Astrocyte (in vitro differentiated cells and primary cell): ENCODE measurements at regions not wholly inside any gene's neighbourhood (a gene's known extent, or its start where the extent isn't known, plus 50 kb on each side); places are given as distances from the start of the nearest gene placed in this dataset.

ENCODE experiments used
- DNase-seq: peaks from one replicate; pipeline ENCODE4 v3.0.0-alpha.2; 2010; ENCODE audit warnings: low read depth
- FAIRE-seq: peaks from 2 replicates; lab custom pipeline; 2011; peaks lifted over from hg19 to GRCh38; lab: Jason Lieb, UNC
- H2AFZ ChIP-seq: 2 replicates; pipeline ENCODE4 v1.6.0; 2012; ENCODE audit warnings: low read depth, low read length, inconsistent platforms
- H3K27ac ChIP-seq: 2 replicates; pipeline ENCODE4 v1.5.1; 2011; ENCODE audit warnings: low read depth, low read length, inconsistent platforms
- H3K27me3 ChIP-seq: 2 replicates; pipeline ENCODE4 v1.6.0; 2011; ENCODE audit warnings: low read length, inconsistent platforms; ENCODE audit not compliant: insufficient read depth
- H3K36me3 ChIP-seq: 2 replicates; pipeline ENCODE4 v1.5.1; 2011; ENCODE audit warnings: low read length, inconsistent platforms; ENCODE audit not compliant: insufficient read depth
- H3K4me1 ChIP-seq: 2 replicates; pipeline ENCODE4 v1.5.1; 2011; ENCODE audit warnings: low read length, inconsistent platforms; ENCODE audit not compliant: insufficient read depth
- H3K4me2 ChIP-seq: 2 replicates; pipeline ENCODE4 v1.6.0; 2012; ENCODE audit warnings: low read length, inconsistent platforms
- H3K4me3 ChIP-seq: 2 replicates; pipeline ENCODE4 v1.5.1; 2011; ENCODE audit warnings: low read depth, mild to moderate bottlenecking, low read length, inconsistent platforms; ENCODE audit not compliant: insufficient read depth
- H3K79me2 ChIP-seq: 2 replicates; pipeline ENCODE4 v1.6.0; 2012; ENCODE audit warnings: mild to moderate bottlenecking, low read length, inconsistent platforms; ENCODE audit not compliant: insufficient read depth
- H3K9ac ChIP-seq: 2 replicates; pipeline ENCODE4 v1.6.0; 2012; ENCODE audit warnings: mild to moderate bottlenecking, low read length, inconsistent platforms
- H3K9me3 ChIP-seq: 2 replicates; pipeline ENCODE4 v1.5.1; 2012; ENCODE audit warnings: low read depth, mild to moderate bottlenecking, low read length, inconsistent platforms; ENCODE audit not compliant: insufficient read depth
- H4K20me1 ChIP-seq: 2 replicates; pipeline ENCODE4 v1.6.0; 2012; ENCODE audit warnings: low read length, inconsistent platforms; ENCODE audit not compliant: insufficient read depth
- H3K27ac Mint-ChIP-seq: one replicate; pipeline ENCODE4 v1.8.0; 2021; ENCODE audit warnings: mild to moderate bottlenecking, mixed read lengths; ENCODE audit not compliant: unreplicated experiment
- H3K27me3 Mint-ChIP-seq: one replicate; pipeline ENCODE4 v1.8.0; 2021; ENCODE audit warnings: low read depth, mixed read lengths; ENCODE audit not compliant: unreplicated experiment
- H3K36me3 Mint-ChIP-seq: one replicate; pipeline ENCODE4 v1.8.0; 2021; ENCODE audit warnings: low read depth, mixed read lengths; ENCODE audit not compliant: unreplicated experiment
- H3K4me1 Mint-ChIP-seq: one replicate; pipeline ENCODE4 v1.8.0; 2021; ENCODE audit warnings: low read depth, mixed read lengths; ENCODE audit not compliant: unreplicated experiment
- H3K4me3 Mint-ChIP-seq: one replicate; pipeline ENCODE4 v1.8.0; 2021; ENCODE audit warnings: mild to moderate bottlenecking, moderate library complexity, mixed read lengths; ENCODE audit not compliant: unreplicated experiment
- H3K9me3 Mint-ChIP-seq: one replicate; pipeline ENCODE4 v1.8.0; 2021; ENCODE audit warnings: mild to moderate bottlenecking, mixed read lengths; ENCODE audit not compliant: unreplicated experiment
- CTCF ChIP-seq: IDR thresholded peaks from 2 replicates; pipeline ENCODE4 v1.5.1; 2011; ENCODE audit warnings: low read depth, mild to moderate bottlenecking, inconsistent platforms, low read length, moderate library complexity; ENCODE audit not compliant: insufficient read depth
- EZH2 ChIP-seq: IDR thresholded peaks from 2 replicates; pipeline ENCODE4 v1.6.1; 2012; ENCODE audit warnings: mild to moderate bottlenecking, low read length, inconsistent platforms; ENCODE audit not compliant: insufficient read depth

GRCh38 chr1:121448851-121449250 is 264.1 kb downstream of the SRGAP2C start:
- Histone ChIP-seq H3K4me1 (no peaks in the 10 kb centered on the region), H3K36me3 (no peaks in the 10 kb centered on the region), H4K20me1 (no peaks in the 10 kb centered on the region), H3K4me2 (no peak overlapping the region), H3K27me3 (no peaks in the 10 kb centered on the region), H3K9ac (no peak overlapping the region), H3K27ac (no peak overlapping the region), H2AFZ (no peak overlapping the region), H3K79me2 (no peaks in the 10 kb centered on the region), H3K4me3 (no peak overlapping the region), H3K9me3 (no peaks in the 10 kb centered on the region)
- H3K27ac Mint-ChIP-seq, result no peak overlapping the region
- no peaks in the 10 kb centered on the region for H3K4me1 Mint-ChIP-seq
- H3K36me3 Mint-ChIP-seq, result no peaks in the 10 kb centered on the region
- H3K27me3 Mint-ChIP-seq, result peaks cover 4% of the 10 kb centered on the region
- FAIRE-seq (no peak), DNase-seq (no peak)
- peaks cover 2% of the 10 kb centered on the region for H3K9me3 Mint-ChIP-seq
- H3K4me3 Mint-ChIP-seq, result no peak overlapping the region
- TF ChIP-seq CTCF (no peak), EZH2 (no peak)

GRCh38 chr1:121452484-121452883 is 267.7 kb downstream of the SRGAP2C start:
- TF ChIP-seq EZH2, result no peak
- TF ChIP-seq CTCF, result no peak

GRCh38 chr1:121458291-121459048 is 273.7 kb downstream of the SRGAP2C start:
- Histone ChIP-seq H2AFZ (no peak overlapping the region), H3K4me1 (no peaks in the 10 kb centered on the region), H3K79me2 (no peaks in the 10 kb centered on the region), H3K27ac (no peak overlapping the region), H3K4me2 (no peak overlapping the region), H4K20me1 (no peaks in the 10 kb centered on the region), H3K9ac (no peak overlapping the region), H3K4me3 (no peak overlapping the region), H3K9me3 (no peaks in the 10 kb centered on the region), H3K36me3 (no peaks in the 10 kb centered on the region), H3K27me3 (no peaks in the 10 kb centered on the region)
- DNase-seq (no peak), FAIRE-seq (no peak)
- Mint-ChIP-seq H3K9me3 (peaks cover 2% of the 10 kb centered on the region), H3K36me3 (no peaks in the 10 kb centered on the region), H3K4me3 (no peak overlapping the region), H3K27ac (no peak overlapping the region), H3K27me3 (peaks cover 2% of the 10 kb centered on the region), H3K4me1 (peaks cover 2% of the 10 kb centered on the region)
- TF ChIP-seq CTCF (no peak), EZH2 (no peak)

More at GRCh38 chr1:121452484-121452883, 267.7 kb downstream of the SRGAP2C start:
- H4K20me1 ChIP-seq, result no peaks in the 10 kb centered on the region
- H3K27me3 ChIP-seq, result no peaks in the 10 kb centered on the region
- no peak overlapping the region for H3K27ac ChIP-seq
- no peaks in the 10 kb centered on the region for H3K9me3 ChIP-seq
- H2AFZ ChIP-seq, result no peak overlapping the region
- H3K4me1 ChIP-seq, result no peaks in the 10 kb centered on the region
- FAIRE-seq (no peak), DNase-seq (no peak)
- no peaks in the 10 kb centered on the region for H3K36me3 ChIP-seq
- Mint-ChIP-seq H3K4me1 (peaks cover 2% of the 10 kb centered on the region), H3K4me3 (no peak overlapping the region), H3K27ac (no peak overlapping the region), H3K9me3 (peaks cover 2% of the 10 kb centered on the region), H3K36me3 (no peaks in the 10 kb centered on the region), H3K27me3 (peaks cover 4% of the 10 kb centered on the region)
- no peaks in the 10 kb centered on the region for H3K79me2 ChIP-seq
- no peak overlapping the region for H3K9ac ChIP-seq
- H3K4me3 ChIP-seq, result no peak overlapping the region
- H3K4me2 ChIP-seq, result no peak overlapping the region
